GM12878 (cell line): ENCODE measurements at regions not wholly inside any gene's neighbourhood (a gene's known extent, or its start where the extent isn't known, plus 50 kb on each side); places are given as distances from the start of the nearest gene placed in this dataset.

Experiments
- ATAC-seq: fragments of 200-7000 bp; cut with Tn5 transposase; 3 replicates; pipeline ENCODE4 v1.9.1; 2020; ENCODE audit warnings: mild to moderate bottlenecking, moderate library complexity
- BruUV-seq: library from RNA; stranded (reverse); fragments of 400-500 nt; replicated peaks from 2 replicates; lab custom pipeline; 2021; lab: Mats Ljungman, UMichigan
- CTCF ChIA-PET: fragments of 300-600 bp; sonication (Branson Sonifier 250); formaldehyde crosslinking; extraction: SDS; loops from one replicate; lab custom pipeline; 2021; ENCODE audit warnings: inconsistent platforms; lab: Yijun Ruan, JAX
- POLR2A ChIA-PET: fragments of 350-600 bp; formaldehyde crosslinking; extraction: SDS; loops from one replicate; lab custom pipeline; 2021; ENCODE audit warnings: inconsistent platforms; lab: Charles Lee
- RAD21 ChIA-PET: fragments of 300-600 bp; sonication (Branson Sonifier 250); formaldehyde crosslinking; loops from one replicate; lab custom pipeline; 2023; ENCODE audit warnings: antibody characterized with exemption; ENCODE audit not compliant: unreplicated experiment; lab: Charles Lee
- SMC1A ChIA-PET: fragments of 300-600 bp; sonication (Branson Sonifier 250); formaldehyde crosslinking; loops from one replicate; lab custom pipeline; 2023; ENCODE audit not compliant: unreplicated experiment, uncharacterized antibody; lab: Charles Lee
- DNase-seq: peaks from one replicate; pipeline ENCODE4 v3.0.0-alpha.2; 2011; ENCODE audit warnings: low read depth, low spot score
- FAIRE-seq: peaks from 3 replicates; lab custom pipeline; 2011; peaks lifted over from hg19 to GRCh38; lab: Jason Lieb, UNC
- H2AFZ ChIP-seq: 2 replicates; pipeline ENCODE4 v1.6.0; 2011; ENCODE audit warnings: low read depth, low read length, control low read depth; ENCODE audit not compliant: control insufficient read depth
- H3K27ac ChIP-seq: 2 replicates; pipeline ENCODE4 v1.5.1; 2011; ENCODE audit warnings: control low read depth; ENCODE audit not compliant: control insufficient read depth, insufficient read depth
- H3K27me3 ChIP-seq, 2 experiments: replicated peaks in 1 of 2; 2 replicates each; pipeline versions ENCODE4 v1.6.0 to v1.6.1; 2011; ENCODE audit warnings: low read length in 1 of 2; ENCODE audit not compliant: control insufficient read depth in 2 of 2, insufficient read depth in 2 of 2
- H3K36me3 ChIP-seq, 2 experiments: 2 replicates each; pipeline ENCODE4 v1.5.1; 2011; ENCODE audit warnings: low read length in 1 of 2; ENCODE audit not compliant: control insufficient read depth in 2 of 2, insufficient read depth in 2 of 2
- H3K4me1 ChIP-seq: 2 replicates; pipeline ENCODE4 v1.6.1; 2011; ENCODE audit warnings: mild to moderate bottlenecking, low read length, moderate library complexity, mixed read lengths; ENCODE audit not compliant: control insufficient read depth, insufficient read depth
- H3K4me2 ChIP-seq: 2 replicates; pipeline ENCODE4 v1.6.0; 2011; ENCODE audit warnings: control low read depth; ENCODE audit not compliant: control insufficient read depth, insufficient read depth
- H3K4me3 ChIP-seq: fragments of 200-600 bp; sonication (generic); 2 replicates; pipeline ENCODE4 v1.5.1; 2016
- H3K79me2 ChIP-seq: 2 replicates; pipeline ENCODE4 v1.6.0; 2011; ENCODE audit warnings: low read length; ENCODE audit not compliant: control insufficient read depth, insufficient read depth
- H3K9ac ChIP-seq: 2 replicates; pipeline ENCODE4 v1.8.0; 2011; ENCODE audit warnings: low read length, control low read depth, mixed read lengths; ENCODE audit not compliant: control insufficient read depth, insufficient read depth
- H3K9me3 ChIP-seq: replicated peaks from 3 replicates; pipeline ENCODE4 v1.5.1; 2011; ENCODE audit warnings: mild to moderate bottlenecking, low read length; ENCODE audit not compliant: control insufficient read depth, insufficient read depth
- H4K20me1 ChIP-seq: 2 replicates; pipeline ENCODE4 v1.6.0; 2011; ENCODE audit not compliant: control insufficient read depth, insufficient read depth
- BMI1 ChIP-seq: fragments of 450-650 bp; IDR thresholded peaks from 2 replicates; pipeline ENCODE4 v1.6.1; 2016; ENCODE audit warnings: mild to moderate bottlenecking, moderate library complexity, borderline replicate concordance
- CHD2 ChIP-seq: IDR thresholded peaks from 2 replicates; pipeline ENCODE4 v1.6.1; 2011; ENCODE audit warnings: low read depth, low read length, improper control_type of control experiment, borderline replicate concordance
- KDM1A ChIP-seq: fragments of 200-600 bp; sonication (generic); IDR thresholded peaks from 2 replicates; pipeline ENCODE4 v1.6.1; 2016; ENCODE audit warnings: borderline replicate concordance
- POLR2AphosphoS2 ChIP-seq: IDR thresholded peaks from 2 replicates; pipeline ENCODE4 v1.6.1; 2011; ENCODE audit warnings: low read depth, mild to moderate bottlenecking, low read length, improper control_type of control experiment, moderate library complexity
- RFX5 ChIP-seq: IDR thresholded peaks from 2 replicates; pipeline ENCODE4 v1.6.1; 2011; ENCODE audit warnings: low read depth, low read length, improper control_type of control experiment
- SKIL ChIP-seq: fragments of 450-650 bp; IDR thresholded peaks from 2 replicates; pipeline ENCODE4 v1.6.1; 2017; ENCODE audit warnings: mild to moderate bottlenecking, low read depth, inconsistent platforms; ENCODE audit not compliant: poor library complexity, severe bottlenecking
- WGBS: methylation state at CpG from one replicate; pipeline ENCODE4 v1.1.6; 2016; ENCODE audit warnings: low lambda C conversion rate; ENCODE audit not compliant: insufficient replicate concordance, insufficient coverage; ENCODE audit errors: missing lambda C conversion rate; 5-methylcytosine and 5-hydroxymethylcytosine counted together
- in situ Hi-C: fragments of 300-500 bp; cut with MboI; formaldehyde crosslinking; loops from 9 replicates; pipeline ENCODE4 v1.14.3; 2018; ENCODE audit warnings: mixed read lengths
- intact Hi-C: fragments of 100-400 bp; cut with micrococcal nuclease; formaldehyde crosslinking; loops from one replicate; pipeline ENCODE4 v1.14.2; 2022; ENCODE audit not compliant: unreplicated experiment

DNA sequence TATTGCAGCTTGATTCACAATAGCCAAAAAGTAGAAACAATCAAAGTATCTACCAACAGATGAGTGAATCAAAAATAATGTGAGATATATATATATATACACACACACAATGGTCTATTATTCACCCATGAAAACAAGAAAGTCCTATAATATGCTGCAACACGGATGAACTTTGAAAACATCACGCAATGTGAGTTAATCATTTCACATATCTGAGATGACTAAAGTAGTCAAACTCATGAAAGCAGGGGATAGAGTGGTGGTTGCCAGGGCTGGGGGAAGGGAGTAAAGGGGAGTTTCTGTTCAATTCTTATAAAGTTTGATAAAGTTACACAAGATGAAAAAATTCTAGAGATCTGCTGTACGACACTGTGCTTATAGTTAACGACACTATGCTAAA, 1234.8 kb downstream of the MRPL39 start (continued):
- no peak for TF ChIP-seq CHD2

GRCh38 chr21:24369746-24370145, 1237.5 kb downstream of the MRPL39 start:
- Histone ChIP-seq H3K4me1 (no peaks in the 10 kb centered on the region), H3K27ac (no peak overlapping the region), H3K79me2 (no peaks in the 10 kb centered on the region), H3K36me3 (no peaks in the 10 kb centered on the region), H4K20me1 (no peaks in the 10 kb centered on the region), H3K9ac (no peak overlapping the region), H3K27me3 (no peaks in the 10 kb centered on the region), H3K9me3 (no peaks in the 10 kb centered on the region), H3K4me2 (no peak overlapping the region), H3K4me3 (no peak overlapping the region), H2AFZ (no peak overlapping the region)
- FAIRE-seq, result no peak
- DNase-seq, result no peak
- SMC1A ChIA-PET, result no interaction called here
- RAD21 ChIA-PET, result no interaction called here
- in situ Hi-C loops, result no loop called here
- CTCF ChIA-PET, result no interaction called here
- WGBS, result 0% methylated on average over 1 of the region's 1 CpG
- intact Hi-C loops, result loop anchor here (10.0 kb wide), 1 partner anchor 145 kb away; no protein-coding TSS in a partner anchor
- POLR2A ChIA-PET, result no interaction called here
- BruUV-seq, result no TSS peak
- ATAC-seq, result no peak
- TF ChIP-seq KDM1A (no peak), BMI1 (no peak), RFX5 (no peak), POLR2AphosphoS2 (no peak), SKIL (no peak)
